GM23248 (cell line): ENCODE measurements at regions not wholly inside any gene's neighbourhood (a gene's known extent, or its start where the extent isn't known, plus 50 kb on each side); places are given as distances from the start of the nearest gene placed in this dataset.

Source experiments
- DNase-seq: peaks from one replicate; pipeline ENCODE4 v3.0.0-alpha.2; 2015
- H2AFZ ChIP-seq: fragments of 200-600 bp; sonication (generic); 2 replicates; pipeline ENCODE4 v1.6.1; 2016; ENCODE audit warnings: antibody characterized with exemption
- H3F3A ChIP-seq: fragments of 200-600 bp; sonication (generic); 2 replicates; pipeline ENCODE4 v1.6.1; 2016; ENCODE audit warnings: mild to moderate bottlenecking, antibody characterized with exemption, mixed run types; ENCODE audit not compliant: insufficient read depth
- H3K27ac ChIP-seq: fragments of 200-600 bp; sonication (generic); 2 replicates; pipeline ENCODE4 v1.5.1; 2016; ENCODE audit warnings: mild to moderate bottlenecking
- H3K27me3 ChIP-seq: fragments of 200-600 bp; sonication (generic); replicated peaks from 2 replicates; pipeline ENCODE4 v1.6.1; 2016; ENCODE audit warnings: mild to moderate bottlenecking; ENCODE audit not compliant: insufficient read depth
- H3K36me3 ChIP-seq: fragments of 200-600 bp; sonication (generic); 2 replicates; pipeline ENCODE4 v1.6.1; 2016; ENCODE audit warnings: low read depth, mild to moderate bottlenecking
- H3K4me1 ChIP-seq: fragments of 200-600 bp; sonication (generic); 2 replicates; pipeline ENCODE4 v1.6.1; 2016; ENCODE audit warnings: mild to moderate bottlenecking; ENCODE audit not compliant: insufficient read depth
- H3K4me2 ChIP-seq: fragments of 200-600 bp; sonication (generic); one replicate; pipeline ENCODE4 v1.6.1; 2016; ENCODE audit warnings: mild to moderate bottlenecking; ENCODE audit not compliant: unreplicated experiment
- H3K4me3 ChIP-seq: fragments of 200-600 bp; sonication (generic); 2 replicates; pipeline ENCODE4 v1.5.1; 2016; ENCODE audit warnings: mild to moderate bottlenecking
- H3K79me2 ChIP-seq: fragments of 200-600 bp; sonication (generic); 2 replicates; pipeline ENCODE4 v1.6.1; 2016; ENCODE audit warnings: mild to moderate bottlenecking; ENCODE audit not compliant: insufficient read depth
- H3K9ac ChIP-seq: fragments of 200-600 bp; sonication (generic); 2 replicates; pipeline ENCODE4 v1.6.1; 2016; ENCODE audit warnings: mild to moderate bottlenecking
- H3K9me2 ChIP-seq: fragments of 200-600 bp; sonication (generic); 2 replicates; pipeline ENCODE4 v1.6.1; 2016; ENCODE audit warnings: mixed run types, mild to moderate bottlenecking, moderate library complexity; ENCODE audit not compliant: insufficient read depth
- H3K9me3 ChIP-seq: fragments of 200-600 bp; sonication (generic); one replicate; pipeline ENCODE4 v1.6.1; 2017; ENCODE audit warnings: low read depth
- H4K20me1 ChIP-seq: fragments of 200-600 bp; sonication (generic); 2 replicates; pipeline ENCODE4 v1.6.0; 2016; ENCODE audit not compliant: insufficient read depth
- EZH2 ChIP-seq: fragments of 200-600 bp; sonication (generic); IDR thresholded peaks from 2 replicates; pipeline ENCODE4 v1.6.1; 2018; ENCODE audit warnings: antibody characterized with exemption, mild to moderate bottlenecking; ENCODE audit not compliant: insufficient read depth, poor library complexity, severe bottlenecking
- EZH2phosphoT487 ChIP-seq: fragments of 200-600 bp; sonication (generic); IDR thresholded peaks from 2 replicates; pipeline ENCODE4 v1.6.1; 2018; ENCODE audit warnings: antibody characterized with exemption, moderate library complexity, mild to moderate bottlenecking, low read depth; ENCODE audit not compliant: insufficient read depth
- WGBS, 2 experiments: methylation state at CpG; one replicate each; pipeline ENCODE4 v1.1.6; 2015 to 2017; ENCODE audit warnings: low lambda C conversion rate in 2 of 2, low coverage in 1 of 2; ENCODE audit errors: missing lambda C conversion rate in 2 of 2; 5-methylcytosine and 5-hydroxymethylcytosine counted together
- in situ Hi-C: fragments of 300-500 bp; cut with MboI; formaldehyde crosslinking; loops from 2 replicates; pipeline ENCODE4 v1.15.0; 2020

DNA sequence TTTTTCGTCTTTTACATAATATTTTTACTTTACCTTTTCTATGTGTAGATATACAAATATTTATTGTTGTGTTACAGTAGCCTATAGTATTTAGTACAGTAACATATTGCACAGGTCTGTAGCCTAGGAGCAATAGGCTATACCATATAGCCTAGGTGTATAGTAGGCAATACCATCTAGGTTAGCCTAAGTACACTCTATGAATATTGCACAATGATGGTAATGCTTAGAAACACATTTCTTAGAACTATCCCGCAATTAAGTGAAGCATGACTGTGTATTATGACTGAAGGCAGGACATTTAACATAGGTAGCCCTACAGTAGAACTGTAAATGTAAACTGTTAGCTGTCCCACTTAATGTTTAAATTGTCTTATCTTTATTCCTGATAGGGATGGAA lies 964.3 kb downstream of the SLITRK1 start:
- Histone ChIP-seq H3K27me3 (no peaks in the 10 kb centered on the region), H3F3A (no peaks in the 10 kb centered on the region), H3K4me1 (no peaks in the 10 kb centered on the region), H3K79me2 (no peaks in the 10 kb centered on the region), H3K27ac (no peak overlapping the region), H4K20me1 (no peaks in the 10 kb centered on the region), H3K9ac (no peak overlapping the region), H2AFZ (no peak overlapping the region), H3K4me2 (no peak overlapping the region), H3K4me3 (no peak overlapping the region), H3K9me2 (no peaks in the 10 kb centered on the region), H3K36me3 (no peaks in the 10 kb centered on the region), H3K9me3 (no peaks in the 10 kb centered on the region)
- TF ChIP-seq EZH2 (no peak), EZH2phosphoT487 (no peak)
- no peak for DNase-seq
- WGBS, 2 experiments, result 51% methylated on average over 2 of the region's 2 CpGs
- in situ Hi-C loops, result no loop called here

DNA sequence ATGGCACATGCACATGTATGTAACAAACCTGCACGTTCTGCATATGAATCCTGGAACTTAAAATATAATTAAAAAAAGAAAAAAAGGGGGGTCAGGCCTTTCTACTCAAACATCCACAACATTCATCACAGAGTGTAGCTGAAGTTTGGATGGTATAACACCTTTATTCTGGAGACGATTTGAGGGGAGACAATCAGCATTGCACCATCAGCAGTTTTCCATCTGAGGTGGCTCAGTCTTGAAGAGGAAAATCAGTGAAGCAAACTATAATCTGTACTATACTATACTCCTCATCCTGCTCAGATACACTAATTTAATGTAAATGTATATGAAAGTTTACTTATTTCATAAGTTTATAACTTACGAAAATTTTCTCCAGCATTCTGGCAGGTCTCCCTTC lies 969.7 kb downstream of the SLITRK1 start:
- H3K9ac ChIP-seq, result no peak overlapping the region
- H3K36me3 ChIP-seq, result no peaks in the 10 kb centered on the region
- no peak for DNase-seq
- H3K9me3 ChIP-seq, result no peaks in the 10 kb centered on the region
- no peak overlapping the region for H3K4me2 ChIP-seq
- in situ Hi-C loops, result no loop called here
- H3K79me2 ChIP-seq, result no peaks in the 10 kb centered on the region
- H3K27ac ChIP-seq, result no peak overlapping the region
- H3K4me3 ChIP-seq, result no peak overlapping the region
- H2AFZ ChIP-seq, result no peak overlapping the region
- no peaks in the 10 kb centered on the region for H3K27me3 ChIP-seq
- H3K9me2 ChIP-seq, result no peaks in the 10 kb centered on the region
- WGBS, 2 experiments, result 71 to 73% methylated on average over 3 of the region's 3 CpGs
- H3K4me1 ChIP-seq, result no peaks in the 10 kb centered on the region
- H3F3A ChIP-seq, result no peaks in the 10 kb centered on the region
- no peaks in the 10 kb centered on the region for H4K20me1 ChIP-seq
- TF ChIP-seq EZH2phosphoT487 (no peak), EZH2 (no peak)

DNA sequence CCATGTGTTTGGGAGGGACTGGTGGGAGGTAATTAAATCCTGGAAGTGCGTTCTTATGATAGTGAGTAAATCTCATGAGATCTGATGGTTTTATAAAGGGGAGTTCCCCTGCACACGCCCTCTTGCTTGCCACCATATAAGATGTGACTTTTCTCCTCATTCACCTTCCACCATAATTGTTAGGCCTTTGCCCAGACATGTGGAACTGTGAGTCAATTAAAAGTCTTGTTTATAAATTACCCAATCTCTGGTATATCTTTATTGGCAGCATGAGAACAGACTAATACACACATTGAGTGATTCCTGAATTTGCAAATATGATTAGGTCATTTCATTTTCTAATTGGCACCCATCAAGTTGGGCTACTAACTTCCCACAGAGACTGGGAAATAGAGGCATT lies 977.2 kb downstream of the SLITRK1 start:
- H4K20me1 ChIP-seq, result no peaks in the 10 kb centered on the region
- H3K36me3 ChIP-seq, result no peaks in the 10 kb centered on the region
- H3F3A ChIP-seq, result no peaks in the 10 kb centered on the region
- no peak for DNase-seq
- no peaks in the 10 kb centered on the region for H3K79me2 ChIP-seq
- no peak overlapping the region for H3K4me2 ChIP-seq
- in situ Hi-C loops, result no loop called here
- H3K9me3 ChIP-seq, result no peaks in the 10 kb centered on the region
- H3K27ac ChIP-seq, result no peak overlapping the region
- TF ChIP-seq EZH2phosphoT487 (no peak), EZH2 (no peak)
- no peaks in the 10 kb centered on the region for H3K9me2 ChIP-seq
- no peaks in the 10 kb centered on the region for H3K4me1 ChIP-seq
- no peak overlapping the region for H3K9ac ChIP-seq
- WGBS, 2 experiments, result 30 to 36% methylated on average over 2 of the region's 2 CpGs
- no peak overlapping the region for H2AFZ ChIP-seq
- H3K27me3 ChIP-seq, result no peaks in the 10 kb centered on the region
- no peak overlapping the region for H3K4me3 ChIP-seq

DNA sequence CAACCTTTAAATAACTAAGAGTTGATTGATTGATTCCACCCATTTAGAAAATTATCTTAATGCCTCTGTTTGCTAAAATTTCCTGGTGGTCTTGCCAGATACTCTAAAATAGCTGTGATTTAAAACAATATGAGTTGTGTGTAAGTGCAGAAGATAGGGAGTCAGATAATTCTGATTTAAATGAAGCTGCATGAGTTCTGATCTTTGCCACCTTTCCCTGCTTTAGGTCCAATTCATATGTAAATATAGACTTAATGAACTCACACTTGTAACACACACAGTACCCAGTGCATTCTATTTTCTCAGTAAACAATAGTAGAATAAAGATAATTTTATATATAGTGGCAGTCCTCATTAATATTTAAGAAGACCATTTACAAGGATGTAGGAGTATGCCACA lies 981.8 kb downstream of the SLITRK1 start:
- Histone ChIP-seq H3K4me2 (no peak overlapping the region), H4K20me1 (no peaks in the 10 kb centered on the region), H3K9me2 (no peaks in the 10 kb centered on the region), H3K4me1 (no peaks in the 10 kb centered on the region), H3K36me3 (no peaks in the 10 kb centered on the region), H3K9ac (no peak overlapping the region), H3F3A (no peaks in the 10 kb centered on the region), H3K4me3 (no peak overlapping the region), H2AFZ (no peak overlapping the region), H3K9me3 (no peaks in the 10 kb centered on the region), H3K27me3 (no peaks in the 10 kb centered on the region), H3K27ac (no peak overlapping the region), H3K79me2 (no peaks in the 10 kb centered on the region)
- TF ChIP-seq EZH2phosphoT487 (no peak), EZH2 (no peak)
- no peak for DNase-seq
- in situ Hi-C loops, result no loop called here

DNA sequence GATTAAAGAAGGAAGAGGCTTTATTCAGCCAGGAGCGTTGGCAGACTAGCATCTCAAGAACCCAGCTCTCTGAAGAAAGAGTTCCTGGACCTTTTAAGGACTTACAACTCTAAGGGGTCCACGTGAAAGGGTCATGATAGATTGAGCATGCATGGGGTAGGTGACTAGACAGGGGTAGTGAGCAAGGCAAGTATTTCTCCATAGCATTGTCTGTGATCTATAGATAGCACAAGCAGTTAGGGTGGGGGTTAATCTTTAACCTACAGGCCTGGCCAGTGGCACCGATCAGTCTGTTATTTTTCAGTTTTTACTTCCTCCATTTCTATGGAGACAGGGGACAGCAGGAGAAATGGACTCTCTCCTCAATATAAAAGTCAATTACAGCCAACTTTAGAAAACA lies 983.7 kb downstream of the SLITRK1 start:
- Histone ChIP-seq H2AFZ (no peak overlapping the region), H3K27ac (no peak overlapping the region), H3K9ac (no peak overlapping the region), H3K36me3 (no peaks in the 10 kb centered on the region), H3K9me2 (no peaks in the 10 kb centered on the region), H4K20me1 (no peaks in the 10 kb centered on the region), H3K27me3 (no peaks in the 10 kb centered on the region), H3K4me2 (no peak overlapping the region), H3K79me2 (no peaks in the 10 kb centered on the region), H3F3A (no peaks in the 10 kb centered on the region), H3K4me3 (no peak overlapping the region), H3K4me1 (no peaks in the 10 kb centered on the region), H3K9me3 (no peaks in the 10 kb centered on the region)
- no peak for TF ChIP-seq EZH2
- no peak for TF ChIP-seq EZH2phosphoT487
- DNase-seq, result no peak
- WGBS, 2 experiments, result 53 to 54% methylated on average over 3 of the region's 3 CpGs
- in situ Hi-C loops, result no loop called here
